Fibroblast of upper back skin (primary cell): ENCODE measurements at regions not wholly inside any gene's neighbourhood (a gene's known extent, or its start where the extent isn't known, plus 50 kb on each side); places are given as distances from the start of the nearest gene placed in this dataset.

Source experiments
- DNase-seq: peaks from one replicate; pipeline ENCODE4 v3.0.0-alpha.2; 2013

GRCh38 chr3:16810593-16811367 is 74.0 kb upstream of the PLCL2 start:
- no peak for DNase-seq

DNA sequence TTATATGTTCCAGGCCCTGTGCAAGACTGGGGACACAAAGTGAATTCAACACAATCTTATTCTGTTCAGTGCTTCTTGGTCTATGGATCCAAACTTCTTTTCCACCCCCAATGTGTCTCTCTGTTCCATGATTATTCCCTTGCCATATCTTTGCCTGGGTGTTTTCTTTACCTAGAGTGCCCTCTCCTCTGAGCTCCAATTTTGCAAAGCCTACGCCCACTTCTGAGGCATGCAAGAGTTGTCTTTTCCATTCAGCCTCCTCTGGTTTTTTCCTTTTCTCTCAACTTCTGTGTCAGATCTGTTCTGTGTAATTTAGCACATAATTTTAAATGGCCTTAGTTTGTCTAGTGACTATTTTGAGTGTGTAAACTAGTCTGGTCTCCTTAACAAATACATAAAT is 72.8 kb upstream of the PLCL2 start:
- DNase-seq: no peak

GRCh38 chr3:16813336-16813735 is 71.4 kb upstream of the PLCL2 start:
- no peak for DNase-seq

GRCh38 chr3:16816048-16816780 is 68.5 kb upstream of the PLCL2 start:
- DNase-seq: no peak

DNA sequence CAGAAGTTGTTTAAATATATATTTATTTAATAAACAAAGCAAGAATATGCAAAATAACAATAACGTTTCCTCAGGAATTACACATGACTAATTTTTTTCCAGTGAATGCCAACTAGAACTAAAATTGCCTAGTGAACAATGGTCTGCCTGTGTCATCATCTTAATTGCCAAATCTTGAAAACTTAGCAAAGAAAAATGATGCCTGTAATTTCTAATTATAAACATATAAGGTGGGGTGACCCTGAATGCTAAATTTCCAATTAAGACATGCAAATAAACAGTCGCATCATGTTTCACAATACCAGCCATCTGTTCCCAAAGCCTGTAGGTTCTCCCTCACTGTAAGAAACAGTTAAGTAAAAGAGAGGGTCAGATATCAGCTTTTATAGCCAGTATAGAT is 67.6 kb upstream of the PLCL2 start:
- DNase-seq: no peak

DNA sequence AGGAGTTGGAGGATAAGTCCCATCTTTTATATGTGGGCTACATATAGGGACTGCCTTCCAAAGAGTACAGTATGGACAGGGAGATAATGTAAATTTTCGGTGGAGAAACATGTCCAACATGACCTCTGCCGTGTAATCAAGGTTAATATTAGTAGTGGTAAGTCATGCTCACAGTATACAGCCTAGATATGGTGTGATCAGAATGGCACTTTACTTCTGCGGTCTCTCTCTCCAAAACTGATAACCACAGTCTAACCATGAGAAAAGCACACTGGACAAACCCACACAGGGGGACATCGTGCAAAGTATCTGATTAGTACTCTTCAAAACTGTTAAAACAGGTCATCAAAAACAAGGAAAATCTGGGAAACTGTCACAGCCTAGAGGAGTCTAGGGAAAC is 66.6 kb upstream of the PLCL2 start:
- DNase-seq: no peak

DNA sequence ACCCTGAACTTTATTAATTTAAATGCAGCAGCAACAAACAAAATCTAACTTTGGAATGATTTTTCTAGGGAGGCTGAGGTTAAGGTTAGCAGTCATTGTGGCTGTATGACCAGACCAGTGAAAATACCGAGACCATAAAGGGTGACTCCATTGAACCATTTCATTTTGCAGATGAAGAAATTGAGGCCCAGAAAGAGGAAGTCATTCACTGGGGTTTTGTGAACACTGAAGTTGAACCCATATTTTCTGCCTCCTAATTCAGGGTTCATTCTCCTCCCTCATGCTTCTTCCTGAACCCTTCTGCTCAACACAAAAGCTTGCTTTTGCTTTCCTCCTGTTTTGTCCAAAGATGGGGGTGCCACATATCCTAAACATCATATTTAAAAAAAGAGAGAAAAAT is 65.8 kb upstream of the PLCL2 start:
- DNase-seq: no peak

DNA sequence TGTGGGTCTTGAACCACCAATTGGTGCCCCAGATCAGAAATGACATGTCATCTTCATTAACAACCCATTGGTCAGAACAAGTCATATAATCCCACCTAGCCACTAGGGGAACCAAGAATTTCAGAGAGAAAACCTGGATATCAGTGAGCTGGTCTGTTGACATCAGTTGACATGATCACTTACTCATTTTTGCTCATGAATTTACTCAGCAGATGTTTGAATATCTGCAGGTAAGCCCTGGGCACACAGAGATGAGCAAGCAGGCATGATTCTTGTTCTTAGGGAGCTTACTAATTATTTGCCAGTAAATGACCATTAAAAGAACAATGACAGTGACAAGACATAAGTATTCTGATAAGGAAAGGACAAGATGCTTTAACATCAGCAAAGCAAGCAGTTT is 64.3 kb upstream of the PLCL2 start:
- no peak for DNase-seq

DNA sequence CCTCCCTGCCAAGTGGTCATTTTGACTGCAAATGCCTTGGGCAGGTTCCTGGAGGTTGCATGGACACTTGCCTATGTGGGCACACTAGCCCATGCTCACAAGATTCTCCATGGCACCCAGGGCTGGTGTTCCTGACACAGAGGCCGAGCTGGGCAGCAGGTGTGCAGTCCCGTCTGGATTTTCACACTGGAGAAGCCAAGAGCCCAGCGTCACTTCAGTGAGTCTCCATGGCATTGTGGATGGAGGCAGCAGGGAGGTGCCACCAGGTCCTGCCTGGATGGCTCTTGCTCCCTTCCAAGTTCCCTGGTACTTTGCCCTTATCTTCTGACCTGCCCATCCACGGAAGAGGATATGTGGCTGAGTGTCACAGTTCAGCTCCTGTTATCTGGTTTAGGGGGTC is 63.7 kb upstream of the PLCL2 start:
- no peak for DNase-seq

- no peak for DNase-seq
Observed at GRCh38 chr3:16824081-16824696, 60.6 kb upstream of the PLCL2 start.

GRCh38 chr3:16825617-16826204 is 59.0 kb upstream of the PLCL2 start:
- DNase-seq: no peak

GRCh38 chr3:16828815-16829214 is 55.9 kb upstream of the PLCL2 start:
- peak; percentile 36 for DNase-seq

- DNase-seq: no peak
Observed at GRCh38 chr3:16831846-16832245, 52.9 kb upstream of the PLCL2 start.

DNA sequence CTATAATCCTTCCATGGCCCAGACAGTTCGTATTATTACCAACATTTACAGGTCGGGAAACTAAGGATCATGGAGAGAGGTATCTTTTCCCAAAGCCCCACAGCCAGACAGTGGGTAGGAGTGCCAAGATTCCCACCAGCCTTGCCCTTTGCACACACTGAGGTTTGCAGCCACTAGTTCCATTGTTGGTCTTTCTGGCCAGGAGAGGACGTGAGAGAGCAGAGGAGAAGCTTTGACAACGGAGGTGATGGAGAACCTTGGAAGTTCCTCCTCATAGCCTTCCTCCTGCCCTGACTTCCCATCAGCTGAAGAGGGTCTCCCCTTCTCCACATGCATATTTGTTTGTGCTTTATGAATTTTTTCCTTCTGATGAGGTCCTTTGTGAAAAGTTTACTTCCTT is 50.5 kb upstream of the PLCL2 start:
- DNase-seq: no peak

GRCh38 chr3:16834753-16835152 is 50.0 kb upstream of the PLCL2 start:
- no peak for DNase-seq
